ENCODE measurements at regions not wholly inside any gene's neighbourhood (a gene's known extent, or its start where the extent isn't known, plus 50 kb on each side); places are given as distances from the start of the nearest gene placed in this dataset.

- Histone ChIP-seq H3K4me1 (ENCODE audit: control extremely low read depth in 1 of 4, control insufficient read depth in 4 of 4, insufficient read depth in 4 of 4, low read length in 3 of 4) (no peaks in the 10 kb centered on the region), H3K9me3 (ENCODE audit: control extremely low read depth in 1 of 5, control insufficient read depth in 4 of 5, insufficient read depth in 2 of 5, low read depth in 1 of 5, low read length in 4 of 5) (no peaks in the 10 kb centered on the region), H3K36me3 (ENCODE audit: control insufficient read depth in 4 of 4, insufficient read depth in 4 of 4, low read length in 3 of 4) (no peaks in the 10 kb centered on the region), H3K27ac (ENCODE audit: insufficient read depth in 1 of 2, low read depth in 1 of 2, low read length in 2 of 2, poor library complexity in 1 of 2, severe bottlenecking in 2 of 2) (no peak overlapping the region), H3K4me3 (ENCODE audit: control insufficient read depth in 1 of 7, extremely low read depth in 1 of 7, insufficient read depth in 4 of 7, low read depth in 2 of 7, low read length in 6 of 7) (no peak overlapping the region), H3K27me3 (replicated peaks in 2 of 5; ENCODE audit: control insufficient read depth in 4 of 5, insufficient read depth in 5 of 5, low read length in 4 of 5) (no peaks in the 10 kb centered on the region)
- DNase-seq = no peak
- CTCF ChIA-PET = no interaction called here
- 75% methylated on average over 3 of the region's 3 CpGs for WGBS (ENCODE audit: insufficient coverage)
- POLR2A ChIA-PET = no interaction called here
Measured at GRCh38 chr6:114714836-114715507, 372.1 kb upstream of the HS3ST5 start.

- no CpG with 5 or more reads among the region's 2 CpGs for WGBS (ENCODE audit: insufficient coverage)
- Histone ChIP-seq H3K36me3 (ENCODE audit: control insufficient read depth in 4 of 4, insufficient read depth in 4 of 4, low read length in 3 of 4) (no peaks in the 10 kb centered on the region), H3K4me1 (ENCODE audit: control extremely low read depth in 1 of 4, control insufficient read depth in 4 of 4, insufficient read depth in 4 of 4, low read length in 3 of 4) (no peaks in the 10 kb centered on the region), H3K4me3 (ENCODE audit: control insufficient read depth in 1 of 7, extremely low read depth in 1 of 7, insufficient read depth in 4 of 7, low read depth in 2 of 7, low read length in 6 of 7) (no peak overlapping the region), H3K27me3 (replicated peaks in 2 of 5; ENCODE audit: control insufficient read depth in 4 of 5, insufficient read depth in 5 of 5, low read length in 4 of 5) (no peaks in the 10 kb centered on the region), H3K9me3 (ENCODE audit: control extremely low read depth in 1 of 5, control insufficient read depth in 4 of 5, insufficient read depth in 2 of 5, low read depth in 1 of 5, low read length in 4 of 5) (no peaks in the 10 kb centered on the region), H3K27ac (ENCODE audit: insufficient read depth in 1 of 2, low read depth in 1 of 2, low read length in 2 of 2, poor library complexity in 1 of 2, severe bottlenecking in 2 of 2) (no peak overlapping the region)
- POLR2A ChIA-PET = no interaction called here
- CTCF ChIA-PET = no interaction called here
- DNase-seq = no peak
Measured at GRCh38 chr6:114713690-114714089, 370.9 kb upstream of the HS3ST5 start.

- H3K27ac ChIP-seq (ENCODE audit: insufficient read depth in 1 of 2, low read depth in 1 of 2, low read length in 2 of 2, poor library complexity in 1 of 2, severe bottlenecking in 2 of 2) = no peak overlapping the region
- H3K36me3 ChIP-seq (ENCODE audit: control insufficient read depth in 4 of 4, insufficient read depth in 4 of 4, low read length in 3 of 4) = no peaks in the 10 kb centered on the region
- no peak overlapping the region for H3K4me3 ChIP-seq (ENCODE audit: control insufficient read depth in 1 of 7, extremely low read depth in 1 of 7, insufficient read depth in 4 of 7, low read depth in 2 of 7, low read length in 6 of 7)
- no peaks in the 10 kb centered on the region for H3K27me3 ChIP-seq (replicated peaks in 2 of 5; ENCODE audit: control insufficient read depth in 4 of 5, insufficient read depth in 5 of 5, low read length in 4 of 5)
- DNase-seq = no peak
- H3K9me3 ChIP-seq (ENCODE audit: control extremely low read depth in 1 of 5, control insufficient read depth in 4 of 5, insufficient read depth in 2 of 5, low read depth in 1 of 5, low read length in 4 of 5) = no peaks in the 10 kb centered on the region
- ChIA-PET POLR2A (no interaction called here), CTCF (interaction anchor here (0.6 kb wide), 1 partner anchor 71 kb away, joined by 3 read pairs; no protein-coding TSS in a partner anchor)
- H3K4me1 ChIP-seq (ENCODE audit: control extremely low read depth in 1 of 4, control insufficient read depth in 4 of 4, insufficient read depth in 4 of 4, low read length in 3 of 4) = no peaks in the 10 kb centered on the region
- no CpG with 5 or more reads among the region's 1 CpG for WGBS (ENCODE audit: insufficient coverage)
Measured at GRCh38 chr6:114712129-114712662, 369.4 kb upstream of the HS3ST5 start.

GRCh38 chr6:114707081-114707620, 364.3 kb upstream of the HS3ST5 start:
- Histone ChIP-seq H3K4me3 (ENCODE audit: control insufficient read depth in 1 of 7, extremely low read depth in 1 of 7, insufficient read depth in 4 of 7, low read depth in 2 of 7, low read length in 6 of 7) (no peak overlapping the region), H3K27me3 (replicated peaks in 2 of 5; ENCODE audit: control insufficient read depth in 4 of 5, insufficient read depth in 5 of 5, low read length in 4 of 5) (no peaks in the 10 kb centered on the region), H3K27ac (ENCODE audit: insufficient read depth in 1 of 2, low read depth in 1 of 2, low read length in 2 of 2, poor library complexity in 1 of 2, severe bottlenecking in 2 of 2) (no peak overlapping the region), H3K36me3 (ENCODE audit: control insufficient read depth in 4 of 4, insufficient read depth in 4 of 4, low read length in 3 of 4) (no peaks in the 10 kb centered on the region), H3K4me1 (ENCODE audit: control extremely low read depth in 1 of 4, control insufficient read depth in 4 of 4, insufficient read depth in 4 of 4, low read length in 3 of 4) (no peaks in the 10 kb centered on the region), H3K9me3 (ENCODE audit: control extremely low read depth in 1 of 5, control insufficient read depth in 4 of 5, insufficient read depth in 2 of 5, low read depth in 1 of 5, low read length in 4 of 5) (no peaks in the 10 kb centered on the region)
- no peak for DNase-seq
- CTCF ChIA-PET = no interaction called here
- 70% methylated on average over 5 of the region's 5 CpGs for WGBS (ENCODE audit: insufficient coverage)
- POLR2A ChIA-PET = no interaction called here

GRCh38 chr6:114690625-114691024, 347.8 kb upstream of the HS3ST5 start:
- Histone ChIP-seq H3K9me3 (ENCODE audit: control extremely low read depth in 1 of 5, control insufficient read depth in 4 of 5, insufficient read depth in 2 of 5, low read depth in 1 of 5, low read length in 4 of 5) (no peaks in the 10 kb centered on the region), H3K4me1 (ENCODE audit: control extremely low read depth in 1 of 4, control insufficient read depth in 4 of 4, insufficient read depth in 4 of 4, low read length in 3 of 4) (no peaks in the 10 kb centered on the region), H3K27ac (ENCODE audit: insufficient read depth in 1 of 2, low read depth in 1 of 2, low read length in 2 of 2, poor library complexity in 1 of 2, severe bottlenecking in 2 of 2) (no peak overlapping the region), H3K36me3 (ENCODE audit: control insufficient read depth in 4 of 4, insufficient read depth in 4 of 4, low read length in 3 of 4) (no peaks in the 10 kb centered on the region), H3K4me3 (ENCODE audit: control insufficient read depth in 1 of 7, extremely low read depth in 1 of 7, insufficient read depth in 4 of 7, low read depth in 2 of 7, low read length in 6 of 7) (no peak overlapping the region), H3K27me3 (replicated peaks in 2 of 5; ENCODE audit: control insufficient read depth in 4 of 5, insufficient read depth in 5 of 5, low read length in 4 of 5) (no peaks in the 10 kb centered on the region)
- whole genome bisulfite sequencing (ENCODE audit: insufficient coverage) = 100% methylated on average over 4 of the region's 4 CpGs
- POLR2A ChIA-PET = no interaction called here
- CTCF ChIA-PET = interaction anchor here (0.5 kb wide), 1 partner anchor 36 kb away, joined by 3 read pairs; no protein-coding TSS in a partner anchor
- DNase-seq = no peak

- H3K4me1 ChIP-seq (ENCODE audit: control extremely low read depth in 1 of 4, control insufficient read depth in 4 of 4, insufficient read depth in 4 of 4, low read length in 3 of 4) = no peaks in the 10 kb centered on the region
- no peak overlapping the region for H3K4me3 ChIP-seq (ENCODE audit: control insufficient read depth in 1 of 7, extremely low read depth in 1 of 7, insufficient read depth in 4 of 7, low read depth in 2 of 7, low read length in 6 of 7)
- no peaks in the 10 kb centered on the region for H3K36me3 ChIP-seq (ENCODE audit: control insufficient read depth in 4 of 4, insufficient read depth in 4 of 4, low read length in 3 of 4)
- ChIA-PET POLR2A (no interaction called here), CTCF (no interaction called here)
- peaks cover 0 to 3% (median 0%) of the 10 kb centered on the region in 5 experiments for H3K9me3 ChIP-seq (ENCODE audit: control extremely low read depth in 1 of 5, control insufficient read depth in 4 of 5, insufficient read depth in 2 of 5, low read depth in 1 of 5, low read length in 4 of 5)
- no peak for DNase-seq
- H3K27me3 ChIP-seq (replicated peaks in 2 of 5; ENCODE audit: control insufficient read depth in 4 of 5, insufficient read depth in 5 of 5, low read length in 4 of 5) = no peaks in the 10 kb centered on the region
- no peak overlapping the region for H3K27ac ChIP-seq (ENCODE audit: insufficient read depth in 1 of 2, low read depth in 1 of 2, low read length in 2 of 2, poor library complexity in 1 of 2, severe bottlenecking in 2 of 2)
- WGBS (ENCODE audit: insufficient coverage) = 94% methylated on average over 2 of the region's 2 CpGs
Measured at GRCh38 chr6:114659513-114659912, 316.7 kb upstream of the HS3ST5 start.

- CTCF ChIA-PET = no interaction called here
- H3K4me1 ChIP-seq (ENCODE audit: control extremely low read depth in 1 of 4, control insufficient read depth in 4 of 4, insufficient read depth in 4 of 4, low read length in 3 of 4) = no peaks in the 10 kb centered on the region
- WGBS (ENCODE audit: insufficient coverage) = no CpG with 5 or more reads among the region's 2 CpGs
- H3K4me3 ChIP-seq (ENCODE audit: control insufficient read depth in 1 of 7, extremely low read depth in 1 of 7, insufficient read depth in 4 of 7, low read depth in 2 of 7, low read length in 6 of 7) = no peak overlapping the region
- no peaks in the 10 kb centered on the region for H3K27me3 ChIP-seq (replicated peaks in 2 of 5; ENCODE audit: control insufficient read depth in 4 of 5, insufficient read depth in 5 of 5, low read length in 4 of 5)
- no peak overlapping the region for H3K27ac ChIP-seq (ENCODE audit: insufficient read depth in 1 of 2, low read depth in 1 of 2, low read length in 2 of 2, poor library complexity in 1 of 2, severe bottlenecking in 2 of 2)
- no peaks in the 10 kb centered on the region for H3K9me3 ChIP-seq (ENCODE audit: control extremely low read depth in 1 of 5, control insufficient read depth in 4 of 5, insufficient read depth in 2 of 5, low read depth in 1 of 5, low read length in 4 of 5)
- DNase-seq = no peak
- POLR2A ChIA-PET = no interaction called here
- no peaks in the 10 kb centered on the region for H3K36me3 ChIP-seq (ENCODE audit: control insufficient read depth in 4 of 4, insufficient read depth in 4 of 4, low read length in 3 of 4)
Measured at GRCh38 chr6:114651611-114652010, 308.8 kb upstream of the HS3ST5 start.
